ENCODE measurements at regions not wholly inside any gene's neighbourhood (a gene's known extent, or its start where the extent isn't known, plus 50 kb on each side); places are given as distances from the start of the nearest gene placed in this dataset.

DNA sequence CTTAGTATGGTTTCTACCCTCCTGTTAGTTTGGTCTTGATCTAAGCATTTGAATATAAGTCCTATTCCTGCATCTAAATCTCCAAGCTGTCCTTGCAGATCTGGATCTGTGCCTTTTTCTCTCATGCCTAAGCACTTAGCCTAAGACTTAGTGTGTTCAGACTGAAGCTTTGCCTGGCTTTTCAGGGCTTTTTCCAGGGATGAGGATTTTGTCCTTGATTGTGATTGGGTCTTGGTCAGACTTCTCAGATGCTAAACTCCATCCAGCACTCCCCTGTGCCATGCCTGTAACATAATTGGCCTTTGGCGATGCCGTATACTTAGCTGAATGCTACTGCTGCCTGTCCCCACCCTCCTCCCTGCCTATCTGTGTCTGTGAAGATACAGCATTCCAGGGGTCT is 98.1 kb upstream of the NRIP1 start:
- no peaks in the 10 kb centered on the region for H3K4me1 Mint-ChIP-seq (ENCODE audit: low read depth, unreplicated experiment)
- no peak for DNase-seq
- no peaks in the 10 kb centered on the region for H3K9me3 Mint-ChIP-seq (ENCODE audit: unreplicated experiment)
- no peaks in the 10 kb centered on the region for H3K36me3 Mint-ChIP-seq (ENCODE audit: unreplicated experiment)
- no peak overlapping the region for H3K4me3 Mint-ChIP-seq (ENCODE audit: unreplicated experiment)
- TF ChIP-seq, protein P1, sequence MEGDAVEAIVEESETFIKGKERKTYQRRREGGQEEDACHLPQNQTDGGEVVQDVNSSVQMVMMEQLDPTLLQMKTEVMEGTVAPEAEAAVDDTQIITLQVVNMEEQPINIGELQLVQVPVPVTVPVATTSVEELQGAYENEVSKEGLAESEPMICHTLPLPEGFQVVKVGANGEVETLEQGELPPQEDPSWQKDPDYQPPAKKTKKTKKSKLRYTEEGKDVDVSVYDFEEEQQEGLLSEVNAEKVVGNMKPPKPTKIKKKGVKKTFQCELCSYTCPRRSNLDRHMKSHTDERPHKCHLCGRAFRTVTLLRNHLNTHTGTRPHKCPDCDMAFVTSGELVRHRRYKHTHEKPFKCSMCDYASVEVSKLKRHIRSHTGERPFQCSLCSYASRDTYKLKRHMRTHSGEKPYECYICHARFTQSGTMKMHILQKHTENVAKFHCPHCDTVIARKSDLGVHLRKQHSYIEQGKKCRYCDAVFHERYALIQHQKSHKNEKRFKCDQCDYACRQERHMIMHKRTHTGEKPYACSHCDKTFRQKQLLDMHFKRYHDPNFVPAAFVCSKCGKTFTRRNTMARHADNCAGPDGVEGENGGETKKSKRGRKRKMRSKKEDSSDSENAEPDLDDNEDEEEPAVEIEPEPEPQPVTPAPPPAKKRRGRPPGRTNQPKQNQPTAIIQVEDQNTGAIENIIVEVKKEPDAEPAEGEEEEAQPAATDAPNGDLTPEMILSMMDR (IDR thresholded peaks at IDR 0.05; ENCODE audit: partially characterized antibody, unreplicated experiment) = no peak
- no peaks in the 10 kb centered on the region for H3K27me3 Mint-ChIP-seq (ENCODE audit: unreplicated experiment)
- H3K27ac Mint-ChIP-seq (ENCODE audit: unreplicated experiment) = no peak overlapping the region

GRCh38 chr21:15164273-15164672 is 99.5 kb upstream of the NRIP1 start:
- Mint-ChIP-seq H3K4me3 (ENCODE audit: unreplicated experiment) (no peak overlapping the region), H3K9me3 (ENCODE audit: unreplicated experiment) (no peaks in the 10 kb centered on the region), H3K27me3 (ENCODE audit: unreplicated experiment) (no peaks in the 10 kb centered on the region), H3K4me1 (ENCODE audit: low read depth, unreplicated experiment) (no peaks in the 10 kb centered on the region), H3K36me3 (ENCODE audit: unreplicated experiment) (no peaks in the 10 kb centered on the region), H3K27ac (ENCODE audit: unreplicated experiment) (no peak overlapping the region)
- TF ChIP-seq, protein P1 (IDR thresholded peaks at IDR 0.05; ENCODE audit: partially characterized antibody, unreplicated experiment) = no peak
- DNase-seq = no peak

DNA sequence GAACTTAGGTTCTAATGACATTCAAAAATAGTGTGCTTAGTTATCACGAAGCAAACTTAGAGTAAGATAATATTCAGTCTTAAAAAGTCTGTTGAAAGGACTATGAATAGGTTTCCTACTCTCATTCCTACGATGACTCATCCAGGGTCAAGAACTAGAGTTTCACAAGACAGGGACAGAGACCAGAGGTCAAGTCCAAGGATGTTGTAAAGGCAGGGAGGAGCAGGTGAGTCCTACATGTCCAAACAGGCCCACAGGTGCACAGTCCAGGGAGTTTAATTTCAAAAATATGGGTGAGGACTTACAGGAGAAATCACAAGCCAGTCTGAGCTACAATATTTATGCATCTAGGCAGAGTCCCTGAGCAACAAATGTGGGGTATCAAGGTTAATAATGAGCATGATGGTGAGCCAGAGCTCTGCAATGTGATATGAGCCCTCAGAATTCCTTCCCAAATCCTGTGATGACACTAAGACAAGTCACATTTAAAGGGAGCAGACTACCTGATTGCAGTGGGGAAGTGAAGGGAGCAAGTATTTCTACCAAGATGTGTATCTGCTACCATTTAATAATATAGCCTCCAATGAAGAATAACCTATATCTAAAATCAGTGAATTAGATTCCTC is 100.0 kb upstream of the NRIP1 start:
- H3K4me3 Mint-ChIP-seq (ENCODE audit: unreplicated experiment) = no peak overlapping the region
- DNase-seq = no peak

DNA sequence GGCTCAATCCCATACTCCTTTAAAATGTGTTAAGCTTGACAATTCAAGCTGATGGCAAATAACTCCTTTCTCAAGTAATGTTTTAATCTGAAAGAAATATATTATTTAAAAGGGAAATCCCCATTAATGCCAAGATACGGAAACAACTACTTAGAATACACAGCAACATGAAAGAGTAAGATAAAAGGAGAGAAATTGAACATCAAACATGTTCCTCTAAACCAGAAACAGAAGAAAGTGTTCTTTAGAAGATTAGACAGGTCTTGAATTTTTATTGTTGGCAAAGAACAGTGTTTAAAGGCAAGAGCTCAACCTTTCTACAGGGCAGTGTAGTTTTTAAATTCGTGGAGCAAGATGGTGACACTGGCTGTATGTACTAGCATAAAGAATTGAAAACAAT is 105.8 kb upstream of the NRIP1 start:
- no peaks in the 10 kb centered on the region for H3K27me3 Mint-ChIP-seq (ENCODE audit: unreplicated experiment)
- no peaks in the 10 kb centered on the region for H3K9me3 Mint-ChIP-seq (ENCODE audit: unreplicated experiment)
- no peaks in the 10 kb centered on the region for H3K36me3 Mint-ChIP-seq (ENCODE audit: unreplicated experiment)
- TF ChIP-seq, protein P1 (IDR thresholded peaks at IDR 0.05; ENCODE audit: partially characterized antibody, unreplicated experiment) = no peak
- no peak overlapping the region for H3K27ac Mint-ChIP-seq (ENCODE audit: unreplicated experiment)
- no peaks in the 10 kb centered on the region for H3K4me1 Mint-ChIP-seq (ENCODE audit: low read depth, unreplicated experiment)
- no peak for DNase-seq
- no peak overlapping the region for H3K4me3 Mint-ChIP-seq (ENCODE audit: unreplicated experiment)

More for the DNA sequence above, 100.0 kb upstream of the NRIP1 start:
- no peaks in the 10 kb centered on the region for H3K9me3 Mint-ChIP-seq (ENCODE audit: unreplicated experiment)
- TF ChIP-seq, protein P1 (IDR thresholded peaks at IDR 0.05; ENCODE audit: partially characterized antibody, unreplicated experiment) = no peak
- no peaks in the 10 kb centered on the region for H3K36me3 Mint-ChIP-seq (ENCODE audit: unreplicated experiment)
- H3K27me3 Mint-ChIP-seq (ENCODE audit: unreplicated experiment) = no peaks in the 10 kb centered on the region
- no peak overlapping the region for H3K27ac Mint-ChIP-seq (ENCODE audit: unreplicated experiment)
- H3K4me1 Mint-ChIP-seq (ENCODE audit: low read depth, unreplicated experiment) = no peaks in the 10 kb centered on the region

DNA sequence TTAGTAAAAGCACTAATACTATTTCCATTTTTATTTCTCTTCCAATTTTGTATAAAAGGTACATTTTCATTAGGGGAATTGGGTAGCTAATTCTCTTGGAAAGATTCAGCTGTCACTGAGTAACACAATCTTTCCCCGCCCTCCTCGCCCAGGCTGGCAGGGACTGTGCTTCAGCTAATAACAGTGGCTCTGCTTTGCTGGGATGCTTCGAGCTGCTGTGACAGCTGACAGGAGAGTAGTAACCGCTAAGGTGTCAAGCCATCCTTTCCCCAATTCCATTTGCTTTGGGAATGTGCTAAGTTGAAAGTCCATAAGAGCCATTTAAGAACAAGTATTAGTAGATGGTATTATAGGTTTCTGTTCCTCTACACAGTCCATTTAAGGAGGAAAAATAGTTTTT is 106.7 kb upstream of the NRIP1 start:
- Mint-ChIP-seq H3K9me3 (ENCODE audit: unreplicated experiment) (no peaks in the 10 kb centered on the region), H3K27ac (ENCODE audit: unreplicated experiment) (no peak overlapping the region), H3K27me3 (ENCODE audit: unreplicated experiment) (no peaks in the 10 kb centered on the region), H3K4me3 (ENCODE audit: unreplicated experiment) (no peak overlapping the region), H3K4me1 (ENCODE audit: low read depth, unreplicated experiment) (no peaks in the 10 kb centered on the region), H3K36me3 (ENCODE audit: unreplicated experiment) (no peaks in the 10 kb centered on the region)
- no peak for DNase-seq
- TF ChIP-seq, protein P1 (IDR thresholded peaks at IDR 0.05; ENCODE audit: partially characterized antibody, unreplicated experiment) = no peak

Data from glutamatergic neuron (in vitro differentiated cells).